CD4-positive, alpha-beta T cell treated with Interleukin-15 for 4 hours (primary cell): ENCODE measurements at regions not wholly inside any gene's neighbourhood (a gene's known extent, or its start where the extent isn't known, plus 50 kb on each side); places are given as distances from the start of the nearest gene placed in this dataset.
"Not testable (repeated sequence)": the region's sequence is repeated elsewhere in the genome, so short reads cannot be mapped to it uniquely, and the experiment has no call there.

Experiments
- DNase-seq: peaks from one replicate; pipeline ENCODE4 v3.0.0-alpha.2; 2020; ENCODE audit warnings: low spot score

DNA sequence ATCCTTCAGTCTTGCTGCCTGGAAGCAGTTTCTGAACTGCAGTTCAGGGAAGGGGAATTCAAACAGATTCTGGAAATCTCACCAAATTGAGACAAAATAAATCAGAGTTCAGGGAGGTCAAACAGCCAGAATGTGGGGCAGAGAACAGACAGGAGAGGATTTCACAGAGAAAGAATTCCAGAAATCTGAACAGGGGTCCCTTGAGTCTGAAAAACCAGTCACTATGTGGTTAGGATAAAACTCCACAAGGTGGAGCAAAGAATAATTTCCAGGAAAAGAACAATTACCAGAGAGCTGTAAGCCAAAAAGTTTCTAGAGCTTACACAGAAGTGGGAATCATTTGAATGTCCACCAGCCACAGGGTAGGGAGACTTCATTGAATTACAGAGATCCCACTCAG, 84.7 kb downstream of the URB2 start:
- DNase-seq: no peak

- no peak for DNase-seq
Observed at GRCh38 chr1:229714306-229714705, 88.3 kb downstream of the URB2 start.

- DNase-seq: peak; percentile 44
Observed at GRCh38 chr1:229714964-229715603, 89.0 kb downstream of the URB2 start.

- DNase-seq: no peak
Observed at GRCh38 chr1:229716069-229716468, 90.0 kb downstream of the URB2 start.

DNA sequence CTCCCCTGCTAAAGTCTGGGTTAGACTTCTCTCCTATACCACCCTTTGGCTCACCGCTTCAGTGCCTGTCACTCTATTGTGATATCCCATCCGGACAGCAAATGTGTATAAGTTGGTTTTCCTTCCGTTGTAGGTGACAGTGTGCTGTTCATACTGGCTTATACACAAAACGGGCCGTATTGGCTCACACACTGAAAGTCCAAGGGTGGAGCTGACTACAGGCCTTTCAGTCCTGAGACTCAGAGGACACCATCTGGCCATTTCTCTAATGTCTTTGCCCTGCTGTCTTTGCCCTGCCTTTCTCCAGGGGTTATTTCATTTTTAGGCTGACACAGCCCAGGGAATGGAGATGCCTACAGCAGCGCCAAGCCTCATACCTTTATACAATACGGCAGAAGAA, 90.7 kb downstream of the URB2 start:
- no peak for DNase-seq

DNA sequence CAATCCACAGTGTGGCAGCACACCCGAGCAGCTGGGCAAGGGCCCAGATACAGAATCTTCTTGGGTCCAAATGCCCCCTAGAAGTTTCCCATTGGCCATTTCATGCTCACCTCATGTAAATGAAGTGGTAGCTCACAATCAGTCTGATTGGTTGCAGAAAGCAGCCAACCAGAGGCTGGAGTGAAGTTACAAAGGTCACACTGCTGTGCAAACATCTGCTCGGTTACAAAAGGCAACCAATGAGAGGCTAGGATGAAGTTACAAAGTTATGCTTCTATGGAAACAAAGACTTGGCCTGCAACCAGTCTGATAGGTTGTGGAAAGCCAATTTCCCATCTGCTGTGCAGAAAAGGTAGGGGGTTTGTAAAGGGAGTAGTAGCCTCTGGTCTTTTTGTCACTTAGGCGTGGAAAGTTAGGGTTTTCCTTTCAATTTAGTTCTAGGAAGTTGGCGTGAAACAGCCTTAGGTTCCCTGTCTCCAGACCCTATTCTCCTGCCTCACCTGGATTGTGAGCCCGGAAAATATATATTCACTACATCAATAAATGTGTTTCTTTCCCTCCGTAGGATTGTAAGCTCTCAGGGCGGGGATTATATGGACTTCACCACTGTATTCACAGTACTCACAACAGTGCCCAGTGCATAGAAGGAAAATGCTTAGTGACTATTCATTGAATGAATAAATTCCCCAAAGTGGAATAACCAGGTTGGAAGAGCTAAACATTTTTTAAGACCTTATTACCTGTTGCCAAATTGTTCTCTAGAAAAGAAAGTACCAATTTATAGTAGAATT, 91.9 kb downstream of the URB2 start:
- no peak for DNase-seq

GRCh38 chr1:229726061-229726460, 100.0 kb downstream of the URB2 start:
- no peak for DNase-seq

- DNase-seq: no peak
Observed at GRCh38 chr1:229729916-229730315, 103.9 kb downstream of the URB2 start.

DNA sequence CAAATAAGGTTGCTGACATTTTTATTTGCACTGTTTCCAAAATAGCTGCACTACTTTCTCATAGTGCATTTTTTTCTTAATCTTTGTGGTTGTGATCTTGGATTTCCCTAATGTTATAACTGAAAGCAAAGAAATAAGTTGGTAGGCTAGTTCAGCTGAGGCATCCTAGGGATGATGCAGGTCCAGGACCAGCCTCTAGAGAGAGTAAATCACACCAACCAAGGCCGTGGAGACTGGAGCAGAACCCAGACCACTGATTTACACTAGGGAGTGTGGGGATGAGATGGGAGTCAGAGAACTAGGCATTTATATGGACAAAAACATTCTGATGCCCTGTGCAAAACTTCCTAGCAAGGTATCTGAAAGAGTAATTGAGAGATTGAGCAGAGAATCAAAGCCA, 104.5 kb downstream of the URB2 start:
- DNase-seq: no peak

DNA sequence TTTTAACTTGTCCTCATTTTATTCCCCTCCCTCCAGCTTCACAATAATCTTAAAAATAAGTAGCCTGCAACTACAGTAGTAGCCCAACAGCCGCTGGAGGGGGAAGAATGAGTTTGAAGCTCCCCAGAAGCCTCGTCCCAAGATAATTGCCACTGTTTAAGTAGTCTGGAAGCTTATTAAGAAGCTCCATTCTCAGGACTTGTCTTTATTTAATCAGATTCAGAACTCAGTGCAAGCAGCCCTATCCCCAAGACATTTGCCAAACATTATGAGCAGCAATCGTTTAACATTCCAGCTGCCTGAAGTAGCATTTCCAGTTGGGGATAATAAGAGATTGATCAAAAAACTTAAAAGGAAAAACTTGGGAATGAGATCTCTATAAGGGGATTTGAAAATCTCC, 106.0 kb downstream of the URB2 start:
- DNase-seq: no peak

DNA sequence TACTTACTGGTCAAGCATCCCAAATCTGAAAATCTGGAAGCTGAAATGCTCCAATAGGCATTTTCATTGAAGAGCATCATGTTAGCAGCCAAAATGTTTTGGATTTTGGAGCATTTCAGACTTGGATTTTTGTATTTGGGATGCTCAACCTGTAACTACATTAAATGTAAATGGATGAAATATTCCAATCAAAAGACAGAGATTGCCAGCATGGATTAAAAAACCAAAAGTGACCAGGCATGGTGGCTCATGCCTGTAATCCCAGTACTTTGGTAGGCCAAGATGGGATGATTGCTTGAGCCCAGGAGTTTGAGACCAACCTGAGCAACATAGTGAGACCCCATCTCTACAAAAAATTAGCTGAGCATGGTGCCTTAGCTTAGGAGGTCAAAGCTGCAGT, 110.3 kb downstream of the URB2 start:
- no peak for DNase-seq

GRCh38 chr1:229742614-229743013, 116.6 kb downstream of the URB2 start:
- DNase-seq: not testable (repeated sequence)

DNA sequence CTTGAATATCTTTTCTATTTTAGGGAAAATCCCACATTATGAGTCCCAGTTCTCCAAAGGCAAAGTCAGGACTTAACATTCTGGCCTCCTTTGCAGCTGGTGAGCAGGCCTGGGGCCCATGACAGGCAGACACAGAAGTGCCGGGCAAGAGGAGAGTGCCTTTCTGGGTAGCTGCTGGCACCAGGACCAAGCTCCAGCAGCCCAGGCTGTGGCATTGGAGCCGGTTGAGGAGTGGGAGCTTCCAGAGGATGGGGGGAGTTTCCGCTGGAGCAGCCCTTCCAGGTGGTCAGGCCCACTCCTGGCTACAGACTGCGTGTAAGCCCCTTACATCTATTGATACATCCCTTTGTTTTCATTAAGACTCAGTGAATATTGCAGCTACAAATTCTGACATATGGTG, 123.9 kb downstream of the URB2 start:
- no peak for DNase-seq

GRCh38 chr1:229751610-229752009, 125.6 kb downstream of the URB2 start:
- no peak for DNase-seq

DNA sequence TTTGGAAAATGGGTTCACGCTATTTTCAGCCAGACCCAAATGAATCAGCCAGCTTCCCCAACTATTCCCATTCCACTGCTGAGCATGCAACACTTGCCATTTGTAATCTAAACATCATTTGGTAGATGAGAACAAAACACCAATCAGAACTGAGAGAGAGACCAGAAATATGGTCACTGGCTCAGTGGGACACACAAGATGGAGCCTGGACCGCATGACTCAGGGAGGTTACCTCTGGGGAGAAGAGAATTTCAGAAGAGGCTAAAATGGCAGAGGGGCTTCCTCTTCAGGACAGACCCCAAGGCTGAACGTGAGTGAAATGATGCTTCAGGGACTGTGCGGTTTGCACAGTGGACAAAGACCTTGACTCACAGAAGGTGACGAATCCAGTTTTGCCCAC, 126.6 kb downstream of the URB2 start:
- no peak for DNase-seq

DNA sequence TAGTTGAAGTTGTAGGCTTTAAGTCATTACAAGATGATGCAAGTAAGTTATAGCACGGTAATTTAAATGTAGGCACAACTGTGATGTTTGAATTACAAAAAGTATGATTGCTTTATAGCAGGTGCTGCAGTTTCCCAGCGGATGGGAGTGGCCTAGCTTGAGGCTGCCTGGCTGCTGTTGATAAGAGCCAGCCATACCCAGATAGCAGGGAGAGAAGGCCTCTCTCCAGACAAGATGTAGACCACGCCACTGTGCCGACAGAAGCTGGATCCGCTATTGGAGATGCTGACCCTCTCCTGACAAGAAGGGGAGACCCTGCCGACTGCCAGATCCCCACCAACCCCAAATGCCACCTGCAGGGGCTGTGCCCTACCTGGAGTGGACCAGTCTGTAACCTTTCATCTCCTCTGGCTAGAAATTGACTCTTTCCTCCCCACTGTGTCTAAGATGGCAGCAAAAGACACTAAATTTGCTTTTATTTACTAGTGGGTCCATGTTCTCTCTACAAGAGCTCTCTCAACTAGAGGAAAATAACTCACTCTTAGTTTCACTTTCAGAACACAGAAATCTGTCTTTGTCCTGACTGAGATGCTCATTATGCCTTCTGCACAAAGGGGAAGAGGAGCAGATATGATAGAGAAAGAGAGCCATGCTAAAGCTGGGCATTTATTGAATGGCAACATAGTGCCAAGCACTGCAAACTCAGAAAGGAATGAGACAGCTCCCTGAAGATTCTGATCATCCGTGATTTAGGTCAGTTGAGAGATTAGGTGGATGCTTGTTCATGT, 127.9 kb downstream of the URB2 start:
- no peak for DNase-seq

GRCh38 chr1:229756666-229757065, 130.6 kb downstream of the URB2 start:
- DNase-seq: no peak

DNA sequence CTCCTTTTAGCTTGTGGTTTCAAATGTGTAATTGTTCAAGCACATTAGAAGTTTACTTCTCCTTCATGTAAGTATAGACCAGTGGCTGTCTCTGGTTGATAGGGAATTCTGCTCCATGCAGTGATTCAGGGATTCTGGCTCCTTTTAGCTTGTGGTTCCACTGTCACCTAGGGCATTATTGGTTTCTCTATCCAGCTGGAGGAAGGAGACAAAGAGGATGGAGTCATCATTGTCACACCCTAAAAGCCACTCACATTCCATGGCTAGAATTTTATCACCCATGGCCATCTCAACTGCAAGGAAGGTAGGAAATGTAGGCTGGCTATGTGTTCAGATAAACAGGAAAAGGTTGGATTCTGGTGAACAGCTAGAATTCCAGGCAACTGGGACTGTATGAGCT, 131.2 kb downstream of the URB2 start:
- DNase-seq: no peak

DNA sequence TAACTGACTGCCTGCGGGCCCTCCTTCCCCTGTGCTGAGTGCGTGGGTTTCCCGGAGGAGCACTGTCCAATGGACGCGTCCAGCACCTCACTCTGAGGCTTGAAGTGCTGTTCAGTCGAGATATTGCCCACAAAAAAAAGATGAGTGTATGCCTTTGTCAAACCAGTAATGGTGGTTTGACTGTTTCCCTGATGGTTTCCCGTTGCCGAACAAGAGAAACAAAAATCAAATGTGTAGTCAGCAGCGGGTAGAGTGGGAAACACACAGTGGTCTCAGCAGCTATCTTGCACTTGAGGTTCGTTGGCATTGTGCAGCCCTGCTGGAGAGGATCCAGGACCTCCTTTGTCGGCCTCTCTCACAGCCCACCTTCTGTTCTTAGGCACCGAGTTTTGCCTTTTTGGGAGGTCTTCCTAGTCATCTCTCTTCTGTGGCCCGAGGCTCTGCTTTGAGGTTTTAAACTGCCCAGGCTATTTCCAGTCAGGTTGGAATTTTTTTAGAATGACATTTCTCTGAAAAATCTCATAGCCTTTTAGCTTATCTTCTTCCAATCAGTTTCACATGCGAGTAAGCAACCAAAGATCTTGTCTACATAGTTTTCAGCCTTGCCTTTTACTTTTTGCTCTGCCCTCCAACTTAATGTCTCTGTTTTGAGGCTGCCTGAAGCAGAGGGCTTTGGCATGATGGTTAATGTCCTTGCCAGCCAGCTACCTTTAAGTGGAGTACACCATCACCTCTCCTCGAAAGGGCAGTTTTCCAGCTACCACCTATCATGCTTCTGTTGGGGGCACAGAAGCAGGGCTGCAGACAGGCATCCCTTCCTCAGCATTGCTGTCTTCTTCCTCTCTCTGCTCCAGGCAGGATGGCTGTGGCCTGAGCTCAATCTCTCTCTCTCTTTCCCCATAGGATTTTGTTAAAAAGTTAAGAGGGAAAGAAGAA, 132.3 kb downstream of the URB2 start:
- DNase-seq: no peak

DNA sequence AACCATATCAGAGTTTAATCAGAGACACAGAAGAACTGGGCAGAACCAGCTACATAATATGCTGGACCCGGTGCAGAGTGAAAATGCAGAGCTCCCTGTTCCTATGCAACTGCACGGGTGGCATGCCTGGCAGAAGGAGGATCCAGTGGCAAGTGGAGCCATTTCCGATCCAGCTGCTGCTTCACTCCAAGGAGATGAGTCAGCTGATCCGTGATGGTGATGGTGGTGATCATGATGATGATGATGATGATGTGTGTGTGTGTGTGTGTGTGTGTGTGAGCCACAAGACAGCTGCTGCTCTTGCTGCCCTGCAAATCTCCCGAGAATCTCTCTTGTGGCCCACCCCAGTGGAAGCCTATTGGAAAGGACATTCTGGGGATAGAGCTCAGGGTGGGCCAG, 133.0 kb downstream of the URB2 start:
- DNase-seq: no peak

DNA sequence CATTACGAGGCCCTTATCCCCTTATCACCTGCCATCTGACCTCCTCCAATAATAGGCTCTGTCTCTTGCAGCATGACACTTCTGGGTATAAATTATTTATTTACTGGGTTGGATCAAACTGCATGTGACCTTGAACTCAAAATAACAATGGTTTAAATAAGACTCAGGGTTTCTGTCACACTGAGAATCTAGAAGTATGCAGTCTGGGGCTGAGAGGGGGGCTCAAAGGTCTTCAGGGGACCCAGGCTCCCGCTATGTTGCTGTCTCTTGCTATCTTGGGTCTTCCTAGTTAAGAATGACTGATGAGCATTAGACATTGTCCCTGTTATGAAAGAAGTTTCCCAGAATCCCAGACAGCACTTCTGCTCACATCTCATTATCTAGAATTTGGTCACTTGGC, 133.5 kb downstream of the URB2 start:
- no peak for DNase-seq

DNA sequence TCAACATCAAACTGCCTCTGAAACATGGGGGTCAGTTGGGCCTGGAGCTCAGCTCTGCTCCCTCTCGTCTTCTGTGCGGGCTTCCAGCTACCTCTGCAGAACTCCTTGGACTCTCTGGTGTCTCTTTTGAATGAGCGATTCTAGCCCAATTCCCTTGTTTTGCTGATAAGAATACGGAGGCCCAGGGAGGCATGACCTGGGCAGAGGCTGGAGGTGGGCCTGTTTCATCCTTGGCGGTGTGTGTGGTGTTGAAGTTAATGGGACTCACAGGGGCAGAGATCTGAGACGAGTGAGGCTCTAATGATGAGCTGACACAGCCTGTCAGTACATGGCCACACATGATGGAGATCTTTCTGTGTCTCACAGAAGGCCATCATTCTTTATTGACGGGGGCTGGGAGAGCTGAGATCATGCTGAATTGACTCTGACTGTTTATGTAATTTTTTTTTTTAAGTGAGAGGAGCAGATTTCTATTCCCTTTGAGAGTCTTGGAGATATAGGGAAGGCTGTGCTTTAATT, 134.5 kb downstream of the URB2 start:
- DNase-seq: no peak
